ENCODE measurements at regions not wholly inside any gene's neighbourhood (a gene's known extent, or its start where the extent isn't known, plus 50 kb on each side); places are given as distances from the start of the nearest gene placed in this dataset.
"Not testable (repeated sequence)": the region's sequence is repeated elsewhere in the genome, so short reads cannot be mapped to it uniquely, and the experiment has no call there.

DNA sequence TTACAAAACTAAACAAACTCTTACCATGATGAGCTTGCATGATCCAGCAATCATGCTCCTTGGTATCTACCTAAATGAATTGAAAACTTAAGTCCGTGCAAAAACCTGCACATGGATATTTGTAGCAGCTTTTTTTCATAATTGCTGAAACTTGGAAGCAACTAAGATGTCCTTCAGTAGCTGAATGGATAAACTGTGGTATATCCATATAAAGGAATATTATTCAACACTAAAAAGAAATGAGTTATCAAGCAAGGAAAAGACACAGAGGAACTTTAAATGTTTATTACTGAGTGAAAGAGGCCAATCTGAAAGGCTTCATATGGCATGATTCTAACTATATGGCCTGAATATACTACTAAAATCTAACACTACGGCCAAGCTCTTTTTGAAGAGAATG lies 139.1 kb upstream of the ZNF608 start:
- peaks cover 3 to 6% of the 10 kb centered on the region in 2 donors for H3K4me1 Mint-ChIP-seq
- no peak for DNase-seq
- no peak overlapping the region for H3K27ac Mint-ChIP-seq
- peaks cover 0 to 3% (median 1%) of the 10 kb centered on the region in 3 donors for H3K27me3 Mint-ChIP-seq (ENCODE audit: low read depth in 3 of 3)
- no peaks in the 10 kb centered on the region for H3K9me3 Mint-ChIP-seq
- H3K36me3 Mint-ChIP-seq, result no peaks in the 10 kb centered on the region
- no peak overlapping the region for H3K4me3 Mint-ChIP-seq

- no peak overlapping the region for H3K4me3 Mint-ChIP-seq
- no peak overlapping the region for H3K27ac Mint-ChIP-seq
- H3K9me3 Mint-ChIP-seq, result no peaks in the 10 kb centered on the region
- H3K36me3 Mint-ChIP-seq, result no peaks in the 10 kb centered on the region
- H3K27me3 Mint-ChIP-seq (ENCODE audit: low read depth in 3 of 3), result peaks cover 0 to 6% (median 3%) of the 10 kb centered on the region in 3 donors
- no peak for DNase-seq
- peaks cover 3 to 6% of the 10 kb centered on the region in 2 donors for H3K4me1 Mint-ChIP-seq
Observed at GRCh38 chr5:124887223-124887622, 140.8 kb upstream of the ZNF608 start.

DNA sequence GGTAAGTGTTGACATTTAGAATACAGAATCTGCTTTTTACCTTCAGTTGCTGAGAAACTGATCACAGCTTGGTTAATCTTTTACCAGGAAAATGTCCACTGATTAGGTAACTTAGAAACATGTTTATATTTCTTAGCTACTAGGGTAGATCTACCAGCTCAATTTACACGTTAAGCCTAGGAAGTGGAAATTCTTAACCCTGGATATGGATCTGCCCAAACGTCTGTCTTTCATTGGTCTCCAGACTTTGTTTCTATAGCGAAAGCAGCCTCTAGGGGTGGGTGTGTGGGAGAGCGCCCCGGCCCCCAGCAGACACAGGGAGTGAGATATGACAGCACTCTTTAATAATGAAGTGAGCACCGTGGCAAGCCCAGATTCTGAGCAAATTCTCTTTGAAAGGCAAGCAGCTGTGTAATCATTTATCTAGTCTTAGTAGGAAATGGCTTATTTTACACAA lies 141.6 kb upstream of the ZNF608 start:
- H3K27ac Mint-ChIP-seq, result no peak overlapping the region
- DNase-seq, result no peak
- H3K27me3 Mint-ChIP-seq (ENCODE audit: low read depth in 3 of 3), result peaks cover 0 to 6% (median 3%) of the 10 kb centered on the region in 3 donors
- H3K4me3 Mint-ChIP-seq, result no peak overlapping the region
- H3K9me3 Mint-ChIP-seq, result no peaks in the 10 kb centered on the region
- H3K36me3 Mint-ChIP-seq, result no peaks in the 10 kb centered on the region
- H3K4me1 Mint-ChIP-seq, result peaks cover 5 to 6% of the 10 kb centered on the region in 2 donors

GRCh38 chr5:124888622-124889485 lies 142.4 kb upstream of the ZNF608 start:
- DNase-seq, result no peak
- H3K9me3 Mint-ChIP-seq, result no peaks in the 10 kb centered on the region
- peaks cover 0 to 2% (median 0%) of the 10 kb centered on the region in 3 donors for H3K36me3 Mint-ChIP-seq
- H3K27ac Mint-ChIP-seq, result no peak overlapping the region
- peaks cover 7 to 9% of the 10 kb centered on the region in 2 donors for H3K4me1 Mint-ChIP-seq
- H3K27me3 Mint-ChIP-seq (ENCODE audit: low read depth in 3 of 3), result peaks cover 0 to 6% (median 3%) of the 10 kb centered on the region in 3 donors
- H3K4me3 Mint-ChIP-seq, result no peak overlapping the region

DNA sequence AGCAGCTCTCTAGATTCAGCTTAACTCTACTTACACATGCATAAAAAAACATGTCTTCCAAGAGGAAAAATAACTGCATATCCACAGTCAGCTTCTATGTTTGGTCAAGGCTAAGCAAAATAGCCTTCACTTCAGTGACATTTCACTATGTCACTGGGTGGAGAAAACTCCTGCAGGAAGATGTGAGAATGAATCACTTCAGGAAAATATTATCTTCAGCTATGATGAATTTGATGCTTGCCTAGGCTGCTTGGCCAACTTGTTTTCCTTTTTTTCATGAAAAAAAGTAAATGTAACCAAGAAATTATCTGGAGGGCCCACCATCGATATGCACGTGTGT lies 143.0 kb upstream of the ZNF608 start:
- H3K27me3 Mint-ChIP-seq (ENCODE audit: low read depth in 3 of 3), result peaks cover 0 to 6% (median 3%) of the 10 kb centered on the region in 3 donors
- no peak overlapping the region for H3K4me3 Mint-ChIP-seq
- no peak overlapping the region for H3K27ac Mint-ChIP-seq
- peaks cover 10 to 14% of the 10 kb centered on the region in 2 donors for H3K4me1 Mint-ChIP-seq
- DNase-seq, result no peak
- peaks cover 0 to 4% (median 0%) of the 10 kb centered on the region in 3 donors for H3K36me3 Mint-ChIP-seq
- H3K9me3 Mint-ChIP-seq, result no peaks in the 10 kb centered on the region

DNA sequence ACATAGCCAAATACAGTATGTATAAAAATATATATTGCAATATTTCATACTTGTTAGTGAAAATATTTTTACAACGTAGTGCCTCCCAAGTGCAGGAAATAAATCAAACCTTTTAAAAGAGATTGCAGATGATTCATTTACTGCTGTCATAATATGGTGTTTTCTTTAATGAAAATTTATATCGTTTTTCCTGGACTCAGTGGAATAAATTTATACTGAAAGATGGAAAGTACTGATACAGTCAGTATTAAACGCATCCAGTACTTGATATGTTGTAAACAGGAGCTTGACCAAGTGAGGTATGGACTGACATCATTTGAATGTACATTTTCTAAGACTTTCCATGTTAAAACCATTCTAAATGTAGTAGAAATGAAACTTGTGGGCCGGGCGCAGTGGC lies 143.4 kb upstream of the ZNF608 start:
- H3K36me3 Mint-ChIP-seq, result peaks cover 0 to 4% (median 0%) of the 10 kb centered on the region in 3 donors
- no peak for DNase-seq
- no peak overlapping the region for H3K4me3 Mint-ChIP-seq
- peaks cover 13 to 18% of the 10 kb centered on the region in 2 donors for H3K4me1 Mint-ChIP-seq
- peaks cover 0 to 6% (median 3%) of the 10 kb centered on the region in 3 donors for H3K27me3 Mint-ChIP-seq (ENCODE audit: low read depth in 3 of 3)
- no peak overlapping the region for H3K27ac Mint-ChIP-seq
- H3K9me3 Mint-ChIP-seq, result no peaks in the 10 kb centered on the region

GRCh38 chr5:124890442-124890841 lies 144.0 kb upstream of the ZNF608 start:
- not testable (repeated sequence) for H3K4me3 Mint-ChIP-seq; DNase-seq; H3K27ac Mint-ChIP-seq; H3K36me3 Mint-ChIP-seq; H3K9me3 Mint-ChIP-seq; H3K27me3 Mint-ChIP-seq (ENCODE audit: low read depth in 3 of 3)
- H3K4me1 Mint-ChIP-seq, result peaks cover 16 to 24% of the 10 kb centered on the region in 2 donors

- Mint-ChIP-seq H3K36me3 (peaks cover 0 to 4% (median 0%) of the 10 kb centered on the region in 3 donors), H3K4me1 (peaks cover 16 to 24% of the 10 kb centered on the region in 2 donors), H3K9me3 (no peaks in the 10 kb centered on the region), H3K27me3 (ENCODE audit: low read depth in 3 of 3) (peaks cover 0 to 6% (median 3%) of the 10 kb centered on the region in 3 donors), H3K27ac (no peak overlapping the region), H3K4me3 (no peak overlapping the region)
- DNase-seq, result no peak
Observed at GRCh38 chr5:124891179-124891578, 144.7 kb upstream of the ZNF608 start.

DNA sequence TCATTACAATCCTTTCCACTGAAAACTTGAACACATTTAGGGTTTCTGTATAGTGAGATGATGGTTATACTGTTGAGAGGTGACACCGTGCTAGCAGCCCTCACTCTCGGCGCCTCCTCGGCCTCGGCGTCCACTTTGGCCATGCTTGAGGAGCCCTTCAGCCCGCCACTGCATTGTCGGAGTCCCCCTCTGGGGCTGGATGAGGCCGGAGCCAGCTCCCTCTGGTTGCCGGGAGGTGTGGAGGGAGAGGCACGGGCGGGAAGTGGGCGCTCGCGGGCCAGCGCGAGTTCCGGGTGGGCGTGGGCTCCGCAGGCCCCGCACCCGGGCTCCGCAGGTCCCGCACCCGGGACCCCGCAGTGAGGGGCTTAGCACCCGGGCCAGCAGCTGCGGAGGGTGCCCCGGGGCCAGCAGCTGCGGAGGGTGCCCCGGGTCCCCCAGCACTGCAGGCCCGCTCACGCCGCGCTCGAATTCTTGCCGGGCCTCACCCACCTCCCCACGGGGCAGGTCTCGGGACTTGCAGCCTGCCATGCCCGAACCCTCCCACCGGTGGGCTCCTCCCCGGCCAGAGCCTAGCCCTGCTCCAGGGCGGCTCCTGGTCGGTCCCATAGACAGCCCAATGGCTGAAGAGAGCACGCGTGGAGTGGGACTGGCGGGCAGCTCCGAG lies 145.9 kb upstream of the ZNF608 start:
- DNase-seq, result no peak
- Mint-ChIP-seq H3K27ac (no peak overlapping the region), H3K4me3 (no peak overlapping the region), H3K27me3 (ENCODE audit: low read depth in 3 of 3) (peaks cover 0 to 6% (median 3%) of the 10 kb centered on the region in 3 donors), H3K9me3 (no peaks in the 10 kb centered on the region), H3K4me1 (peaks cover 13 to 20% of the 10 kb centered on the region in 2 donors), H3K36me3 (peaks cover 0 to 4% (median 0%) of the 10 kb centered on the region in 3 donors)

GRCh38 chr5:124894541-124894940 lies 148.1 kb upstream of the ZNF608 start:
- Mint-ChIP-seq H3K9me3 (no peaks in the 10 kb centered on the region), H3K4me1 (peaks cover 13 to 19% of the 10 kb centered on the region in 2 donors), H3K36me3 (peaks cover 0 to 4% (median 0%) of the 10 kb centered on the region in 3 donors), H3K27ac (no peak overlapping the region), H3K27me3 (ENCODE audit: low read depth in 3 of 3) (peaks cover 0 to 5% (median under 1%) of the 10 kb centered on the region in 3 donors), H3K4me3 (no peak overlapping the region)
- no peak for DNase-seq

DNA sequence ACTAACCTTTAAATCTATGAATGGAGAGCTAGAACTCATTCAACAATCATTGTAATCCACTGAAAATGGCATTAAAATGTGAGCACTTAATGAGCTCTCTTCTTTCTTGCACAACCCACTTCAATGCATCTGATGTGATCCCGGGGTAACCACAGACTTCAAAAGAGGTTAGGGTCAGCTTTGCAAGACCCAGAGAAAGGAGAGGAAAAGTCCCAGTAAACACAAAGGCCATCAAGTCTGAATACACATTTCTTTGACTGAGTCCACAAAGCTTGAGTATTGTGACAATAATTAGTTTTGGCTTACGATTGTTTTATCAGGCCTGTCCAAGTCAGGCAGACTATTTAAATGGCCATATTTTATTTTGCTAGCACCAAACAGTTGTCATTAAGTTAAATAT lies 148.8 kb upstream of the ZNF608 start:
- Mint-ChIP-seq H3K27ac (no peak overlapping the region), H3K9me3 (no peaks in the 10 kb centered on the region), H3K4me1 (peaks cover 13 to 19% of the 10 kb centered on the region in 2 donors), H3K4me3 (no peak overlapping the region), H3K36me3 (peaks cover 0 to 4% (median 0%) of the 10 kb centered on the region in 3 donors), H3K27me3 (ENCODE audit: low read depth in 3 of 3) (peaks cover 0 to 5% (median 2%) of the 10 kb centered on the region in 3 donors)
- DNase-seq, result no peak

GRCh38 chr5:124901081-124901480 lies 154.6 kb upstream of the ZNF608 start:
- Mint-ChIP-seq H3K4me1 (peaks cover 20 to 32% of the 10 kb centered on the region in 2 donors), H3K4me3 (no peak overlapping the region), H3K27me3 (ENCODE audit: low read depth in 3 of 3) (peaks cover 0 to 2% (median 0%) of the 10 kb centered on the region in 3 donors), H3K9me3 (no peaks in the 10 kb centered on the region), H3K27ac (no peak overlapping the region), H3K36me3 (peaks cover 0 to 5% (median 4%) of the 10 kb centered on the region in 3 donors)
- DNase-seq, result no peak

DNA sequence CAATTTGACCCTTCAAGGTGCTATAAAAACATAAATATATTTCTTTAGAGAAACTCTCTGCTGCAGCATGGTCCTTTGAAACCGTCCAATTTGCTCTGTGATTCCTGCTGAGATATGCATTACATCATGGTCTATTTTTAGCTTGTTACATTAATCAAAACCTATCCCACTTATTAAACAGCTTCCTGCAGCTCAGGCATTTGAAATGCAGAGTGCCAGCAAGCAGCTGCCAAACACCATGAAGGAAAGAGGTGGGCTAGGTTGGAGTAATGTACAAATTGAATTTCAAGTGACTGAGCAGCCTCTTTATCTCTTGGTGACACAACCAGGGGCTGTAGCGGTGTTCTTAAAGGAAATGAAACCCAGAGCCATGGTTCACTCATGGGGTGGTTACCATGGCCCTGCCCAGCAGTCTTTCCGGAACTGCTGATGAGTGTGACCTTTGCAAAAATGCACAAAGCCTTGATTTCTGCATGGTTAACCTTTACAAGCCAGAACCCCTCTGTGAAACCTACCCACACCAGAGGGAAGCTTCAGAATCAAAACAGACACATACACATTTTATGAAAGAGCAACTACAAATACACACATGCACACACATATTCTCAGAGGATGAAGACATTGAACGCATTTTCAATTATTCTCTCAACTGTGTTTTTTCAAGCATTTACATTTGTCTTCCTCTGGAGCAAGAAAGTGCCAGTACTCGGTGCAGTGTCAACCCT lies 155.8 kb upstream of the ZNF608 start:
- Mint-ChIP-seq H3K4me3 (peak overlapping the region; percentile 58 to 83 (median 66)), H3K9me3 (no peaks in the 10 kb centered on the region), H3K4me1 (peaks cover 20 to 32% of the 10 kb centered on the region in 2 donors), H3K36me3 (peaks cover 0 to 5% (median 4%) of the 10 kb centered on the region in 3 donors), H3K27ac (peak overlapping the region; percentile 51 to 83 (median 57)), H3K27me3 (ENCODE audit: low read depth in 3 of 3) (peaks cover 0 to 2% (median 2%) of the 10 kb centered on the region in 3 donors)
- peak; percentile 26 to 31 (median 28) for DNase-seq
